ENCODE measurements at regions not wholly inside any gene's neighbourhood (a gene's known extent, or its start where the extent isn't known, plus 50 kb on each side); places are given as distances from the start of the nearest gene placed in this dataset.

DNA sequence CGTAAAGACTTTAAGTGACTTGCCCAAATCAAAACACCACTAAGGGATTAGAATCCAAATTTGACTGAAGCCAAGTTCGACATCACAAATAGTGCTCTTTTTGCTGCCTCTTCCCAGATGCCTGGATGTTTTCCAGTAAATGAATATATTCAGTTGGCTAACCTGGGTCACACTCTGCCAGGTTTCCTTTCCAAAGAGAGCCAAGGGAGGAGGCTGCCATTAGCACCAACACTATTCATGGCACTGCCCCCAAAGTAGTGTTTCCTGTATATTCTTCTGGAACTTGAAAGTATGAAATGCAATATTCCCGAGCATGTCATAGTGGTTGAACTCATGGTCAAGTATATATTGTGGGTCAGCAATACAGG, 219.3 kb upstream of the UBASH3B start (continued):
- no peak for TF ChIP-seq RAD21 (conservative IDR thresholded peaks at IDR 0.05 in 1 of 2, IDR thresholded peaks at IDR 0.05 in 1 of 2)
- TF ChIP-seq ZC3H11A (IDR thresholded peaks at IDR 0.05): no peak

DNA sequence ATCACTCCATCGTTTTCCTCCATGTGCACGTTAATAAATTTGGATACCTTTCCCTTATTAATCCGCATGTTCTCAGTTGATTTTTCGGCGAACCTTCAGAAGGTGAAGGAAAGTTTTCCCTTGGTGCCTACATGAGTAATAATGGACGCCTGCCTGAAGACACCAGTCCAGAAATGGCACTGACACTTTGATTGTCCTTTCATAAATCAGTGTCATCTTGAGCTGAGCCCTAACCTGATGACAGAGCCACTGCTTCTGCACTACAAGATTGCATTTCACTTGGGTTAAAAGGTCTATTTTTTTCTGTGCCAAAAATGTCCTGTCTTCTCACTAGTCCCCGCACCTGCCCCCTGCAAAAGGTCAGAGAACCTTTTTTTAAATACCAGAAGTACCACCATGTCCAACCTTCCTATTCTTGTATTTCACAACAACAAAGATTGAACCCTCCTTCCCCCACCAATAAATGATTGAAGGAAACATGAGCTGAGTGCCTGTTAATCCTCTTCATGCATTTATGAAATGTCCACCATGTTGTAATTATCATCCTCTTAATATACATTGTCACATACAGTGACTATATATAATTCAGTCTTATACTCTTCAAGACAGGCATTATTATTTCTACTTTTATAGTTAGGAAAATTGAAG, 219.9 kb upstream of the UBASH3B start:
- 58% methylated on average over 7 of the region's 7 CpGs for WGBS (ENCODE audit: missing lambda C conversion rate)
- POLR2A ChIA-PET: no interaction called here

DNA sequence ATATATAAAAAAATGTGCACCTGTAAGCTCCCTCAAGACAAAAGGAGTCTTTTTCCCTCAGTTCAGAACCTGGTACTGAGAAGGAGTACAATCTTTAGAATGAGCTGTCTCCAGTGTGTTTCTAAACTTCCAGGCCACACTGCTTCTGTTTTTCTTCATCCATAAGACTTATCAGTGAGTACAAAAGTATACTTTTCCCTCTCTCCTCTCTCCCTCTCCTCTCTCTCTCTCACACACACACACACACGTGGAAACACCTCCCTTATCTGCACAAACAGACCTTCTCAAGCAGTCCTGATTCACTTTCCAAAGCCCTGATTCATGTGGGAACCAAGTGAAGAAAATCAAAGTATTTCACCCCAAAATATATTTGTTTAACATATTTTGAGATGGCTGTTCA, 220.7 kb upstream of the UBASH3B start:
- 4% methylated on average over 1 of the region's 1 CpG for WGBS (ENCODE audit: missing lambda C conversion rate)

More for the DNA sequence above, 219.9 kb upstream of the UBASH3B start:
- no peak for FAIRE-seq
- TF ChIP-seq HOXB5 (CRISPR knock-in tag; IDR thresholded peaks at IDR 0.05) (no peak), JUN (IDR thresholded peaks at IDR 0.05) (no peak)
- Histone ChIP-seq H3K4me3 (no peak overlapping the region), H3K9me3 (no peaks in the 10 kb centered on the region), H3K4me2 (no peak overlapping the region), H3K4me1 (peaks cover 7% of the 10 kb centered on the region; the same call in 2 of the 3 replicates), H3K27ac (no peak overlapping the region; a peak in 1 of 6 replicates)
- ATAC-seq: no peak
- no peak for DNase-seq (ENCODE audit: low read depth in 1 of 2, low spot score in 1 of 2)
- CTCF ChIA-PET: no interaction called here

More for the DNA sequence above, 220.7 kb upstream of the UBASH3B start:
- CTCF ChIA-PET: no interaction called here
- no peaks in the 10 kb centered on the region for H3K9me3 ChIP-seq
- H3K4me3 ChIP-seq: no peak overlapping the region
- no peak for ATAC-seq
- TF ChIP-seq FOXS1 (CRISPR knock-in tag; IDR thresholded peaks at IDR 0.05): no peak
- TF ChIP-seq ZSCAN20 (CRISPR knock-in tag; IDR thresholded peaks at IDR 0.05): no peak
- no peak for TF ChIP-seq FOSL2 (IDR thresholded peaks at IDR 0.05)
- TF ChIP-seq FOSL2 (CRISPR knock-in tag; IDR thresholded peaks at IDR 0.05): no peak
- TF ChIP-seq RNF2 (IDR thresholded peaks at IDR 0.05; ENCODE audit: borderline replicate concordance, low read depth): no peak
- TF ChIP-seq CBX8 (IDR thresholded peaks at IDR 0.05): no peak
- TF ChIP-seq ESRRA (IDR thresholded peaks at IDR 0.05; ENCODE audit: borderline replicate concordance, low read length): no peak
- no peak for TF ChIP-seq JUN (IDR thresholded peaks at IDR 0.05)
- no peak for TF ChIP-seq HOXB13 (CRISPR knock-in tag; IDR thresholded peaks at IDR 0.05; ENCODE audit: low read depth)
- no peak for TF ChIP-seq HOXB5 (CRISPR knock-in tag; IDR thresholded peaks at IDR 0.05)
- TF ChIP-seq KDM1A (IDR thresholded peaks at IDR 0.05; ENCODE audit: low read depth): no peak
- TF ChIP-seq, protein P1, sequence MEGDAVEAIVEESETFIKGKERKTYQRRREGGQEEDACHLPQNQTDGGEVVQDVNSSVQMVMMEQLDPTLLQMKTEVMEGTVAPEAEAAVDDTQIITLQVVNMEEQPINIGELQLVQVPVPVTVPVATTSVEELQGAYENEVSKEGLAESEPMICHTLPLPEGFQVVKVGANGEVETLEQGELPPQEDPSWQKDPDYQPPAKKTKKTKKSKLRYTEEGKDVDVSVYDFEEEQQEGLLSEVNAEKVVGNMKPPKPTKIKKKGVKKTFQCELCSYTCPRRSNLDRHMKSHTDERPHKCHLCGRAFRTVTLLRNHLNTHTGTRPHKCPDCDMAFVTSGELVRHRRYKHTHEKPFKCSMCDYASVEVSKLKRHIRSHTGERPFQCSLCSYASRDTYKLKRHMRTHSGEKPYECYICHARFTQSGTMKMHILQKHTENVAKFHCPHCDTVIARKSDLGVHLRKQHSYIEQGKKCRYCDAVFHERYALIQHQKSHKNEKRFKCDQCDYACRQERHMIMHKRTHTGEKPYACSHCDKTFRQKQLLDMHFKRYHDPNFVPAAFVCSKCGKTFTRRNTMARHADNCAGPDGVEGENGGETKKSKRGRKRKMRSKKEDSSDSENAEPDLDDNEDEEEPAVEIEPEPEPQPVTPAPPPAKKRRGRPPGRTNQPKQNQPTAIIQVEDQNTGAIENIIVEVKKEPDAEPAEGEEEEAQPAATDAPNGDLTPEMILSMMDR (IDR thresholded peaks at IDR 0.05): no peak
- TF ChIP-seq NPAS2 (CRISPR knock-in tag; IDR thresholded peaks at IDR 0.05; ENCODE audit: borderline replicate concordance): no peak
- TF ChIP-seq POLR2AphosphoS2 (conservative IDR thresholded peaks at IDR 0.05; ENCODE audit: low read length): no peak
- TF ChIP-seq, protein P2, sequence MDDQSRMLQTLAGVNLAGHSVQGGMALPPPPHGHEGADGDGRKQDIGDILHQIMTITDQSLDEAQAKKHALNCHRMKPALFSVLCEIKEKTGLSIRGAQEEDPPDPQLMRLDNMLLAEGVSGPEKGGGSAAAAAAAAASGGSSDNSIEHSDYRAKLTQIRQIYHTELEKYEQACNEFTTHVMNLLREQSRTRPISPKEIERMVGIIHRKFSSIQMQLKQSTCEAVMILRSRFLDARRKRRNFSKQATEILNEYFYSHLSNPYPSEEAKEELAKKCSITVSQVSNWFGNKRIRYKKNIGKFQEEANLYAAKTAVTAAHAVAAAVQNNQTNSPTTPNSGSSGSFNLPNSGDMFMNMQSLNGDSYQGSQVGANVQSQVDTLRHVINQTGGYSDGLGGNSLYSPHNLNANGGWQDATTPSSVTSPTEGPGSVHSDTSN (IDR thresholded peaks at IDR 0.05): no peak
- no peak for TF ChIP-seq CHD2 (IDR thresholded peaks at IDR 0.05; ENCODE audit: low read length, partially characterized antibody)
- TF ChIP-seq, protein P3, sequence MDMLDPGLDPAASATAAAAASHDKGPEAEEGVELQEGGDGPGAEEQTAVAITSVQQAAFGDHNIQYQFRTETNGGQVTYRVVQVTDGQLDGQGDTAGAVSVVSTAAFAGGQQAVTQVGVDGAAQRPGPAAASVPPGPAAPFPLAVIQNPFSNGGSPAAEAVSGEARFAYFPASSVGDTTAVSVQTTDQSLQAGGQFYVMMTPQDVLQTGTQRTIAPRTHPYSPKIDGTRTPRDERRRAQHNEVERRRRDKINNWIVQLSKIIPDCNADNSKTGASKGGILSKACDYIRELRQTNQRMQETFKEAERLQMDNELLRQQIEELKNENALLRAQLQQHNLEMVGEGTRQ (IDR thresholded peaks at IDR 0.05): no peak
- TF ChIP-seq SREBF2 (IDR thresholded peaks at IDR 0.05): no peak
- TF ChIP-seq RARB (CRISPR knock-in tag; IDR thresholded peaks at IDR 0.05): no peak
- TF ChIP-seq, protein P4, sequence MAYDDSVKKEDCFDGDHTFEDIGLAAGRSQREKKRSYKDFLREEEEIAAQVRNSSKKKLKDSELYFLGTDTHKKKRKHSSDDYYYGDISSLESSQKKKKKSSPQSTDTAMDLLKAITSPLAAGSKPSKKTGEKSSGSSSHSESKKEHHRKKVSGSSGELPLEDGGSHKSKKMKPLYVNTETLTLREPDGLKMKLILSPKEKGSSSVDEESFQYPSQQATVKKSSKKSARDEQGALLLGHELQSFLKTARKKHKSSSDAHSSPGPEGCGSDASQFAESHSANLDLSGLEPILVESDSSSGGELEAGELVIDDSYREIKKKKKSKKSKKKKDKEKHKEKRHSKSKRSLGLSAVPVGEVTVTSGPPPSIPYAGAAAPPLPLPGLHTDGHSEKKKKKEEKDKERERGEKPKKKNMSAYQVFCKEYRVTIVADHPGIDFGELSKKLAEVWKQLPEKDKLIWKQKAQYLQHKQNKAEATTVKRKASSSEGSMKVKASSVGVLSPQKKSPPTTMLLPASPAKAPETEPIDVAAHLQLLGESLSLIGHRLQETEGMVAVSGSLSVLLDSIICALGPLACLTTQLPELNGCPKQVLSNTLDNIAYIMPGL (CRISPR knock-in tag; IDR thresholded peaks at IDR 0.05; ENCODE audit: borderline replicate concordance): no peak
- no peak for TF ChIP-seq CBX2 (IDR thresholded peaks at IDR 0.05; ENCODE audit: borderline replicate concordance, low read depth)
- POLR2A ChIA-PET: no interaction called here
- H3K4me1 ChIP-seq: peaks cover 7% of the 10 kb centered on the region; the same call in 2 of the 3 replicates
- DNase-seq (ENCODE audit: low read depth in 1 of 2, low spot score in 1 of 2): no peak
- no peak overlapping the region for H3K4me2 ChIP-seq
- 0 out of 6 replicates have a peak overlapping the region, but pooled peaks of 1 of the 2 experiments have one; percentile 26 for H3K27ac ChIP-seq
- no peak for FAIRE-seq

Measured in A549 (cell line).